DMS153 treated with DMSO at 0.1 percent for 48 hours (cell line): ENCODE measurements at regions not wholly inside any gene's neighbourhood (a gene's known extent, or its start where the extent isn't known, plus 50 kb on each side); places are given as distances from the start of the nearest gene placed in this dataset.

Experiments
- DNase-seq: peaks from one replicate; lab custom pipeline; 2025; ENCODE audit not compliant: unreplicated experiment; lab: John Stamatoyannopoulos, UW

- no peak for DNase-seq
Observed at GRCh38 chrX:40325161-40325560, 227.4 kb upstream of the BCOR start.

- no peak for DNase-seq
Observed at GRCh38 chrX:40323977-40324376, 226.2 kb upstream of the BCOR start.

DNA sequence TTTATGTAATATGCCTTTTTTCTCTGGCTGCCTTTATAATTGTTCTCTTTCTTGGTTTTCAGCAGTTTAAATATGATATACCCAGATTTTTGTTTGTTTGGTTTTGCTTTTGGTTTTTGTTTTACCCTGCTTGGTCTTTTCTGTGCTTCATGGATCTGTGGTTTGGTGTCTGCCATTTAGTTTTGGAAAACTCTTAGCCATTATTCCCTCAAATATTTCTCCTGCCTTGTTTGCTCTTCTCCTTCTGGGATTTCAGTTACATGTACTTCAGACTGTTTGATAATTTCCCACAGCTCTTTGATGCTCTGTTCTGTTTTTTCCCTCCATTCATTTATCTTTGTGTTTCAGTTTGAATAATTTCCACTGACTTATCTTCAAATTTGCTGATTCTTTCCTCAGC lies 223.1 kb upstream of the BCOR start:
- DNase-seq, result no peak

DNA sequence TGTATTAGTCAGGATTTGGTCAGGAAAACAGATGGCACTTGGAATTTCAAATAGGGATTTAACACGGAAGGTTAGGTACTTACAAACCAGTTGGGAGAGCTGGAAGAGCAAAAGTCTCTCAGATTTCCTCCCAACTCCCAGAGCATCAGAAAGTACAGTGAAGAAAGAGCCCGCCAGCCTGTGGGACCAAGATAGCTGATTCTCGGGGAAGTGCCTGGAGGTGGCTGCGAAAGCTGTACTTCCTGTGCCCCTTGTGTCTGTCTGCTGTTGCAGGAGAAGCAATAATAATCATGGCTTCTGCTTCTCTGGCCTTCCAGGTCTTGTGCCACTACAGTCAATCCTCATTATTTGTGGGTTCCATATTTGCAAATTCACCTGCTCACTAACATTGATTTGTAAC lies 221.0 kb upstream of the BCOR start:
- DNase-seq, result no peak

- DNase-seq, result no peak
Observed at GRCh38 chrX:40318076-40318475, 220.3 kb upstream of the BCOR start.

- DNase-seq, result no peak
Observed at GRCh38 chrX:40316502-40316901, 218.7 kb upstream of the BCOR start.

GRCh38 chrX:40314070-40314469 lies 216.3 kb upstream of the BCOR start:
- DNase-seq, result no peak

DNA sequence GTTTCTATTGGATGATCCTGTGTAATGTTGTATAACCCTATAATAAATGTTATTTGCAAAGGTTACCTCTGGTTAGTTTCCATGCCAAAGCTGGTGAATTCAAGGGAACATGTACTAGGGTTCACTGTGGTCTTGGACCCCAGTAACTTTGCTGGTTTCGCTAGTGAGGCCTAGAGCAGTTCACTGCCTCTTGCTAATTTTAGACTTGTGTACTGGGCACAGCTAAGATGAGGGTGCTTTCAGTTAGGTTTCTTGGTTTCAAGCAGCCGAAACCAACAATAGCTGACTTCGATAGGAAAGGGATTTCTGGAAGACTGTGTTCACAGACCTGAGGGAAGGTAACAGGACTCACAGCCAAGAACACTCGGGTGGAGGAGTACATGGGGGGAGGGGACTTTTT lies 215.5 kb upstream of the BCOR start:
- no peak for DNase-seq

GRCh38 chrX:40310447-40310846 lies 212.7 kb upstream of the BCOR start:
- no peak for DNase-seq

DNA sequence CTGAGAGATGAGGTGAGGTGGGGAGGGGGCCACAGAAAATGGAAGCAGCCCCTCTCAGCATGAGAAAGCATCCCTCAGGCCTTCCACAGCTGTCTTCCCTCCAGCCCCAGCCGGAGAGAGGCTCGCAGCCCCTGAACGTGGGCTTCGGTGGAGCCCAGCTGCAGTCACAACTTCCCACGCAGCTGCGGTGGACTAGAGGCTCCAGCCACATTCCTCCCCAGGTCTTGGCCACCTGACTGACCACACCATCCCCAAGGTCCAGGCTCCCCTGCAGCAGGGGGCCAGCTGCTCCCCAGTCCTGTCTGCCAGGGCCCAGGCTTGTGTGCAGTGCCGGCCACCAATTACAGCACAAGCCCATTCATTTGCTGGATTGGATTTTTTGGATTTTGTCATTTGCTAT lies 212.3 kb upstream of the BCOR start:
- no peak for DNase-seq

- no peak for DNase-seq
Observed at GRCh38 chrX:40307871-40308270, 210.1 kb upstream of the BCOR start.

- no peak for DNase-seq
Observed at GRCh38 chrX:40304115-40304514, 206.4 kb upstream of the BCOR start.

DNA sequence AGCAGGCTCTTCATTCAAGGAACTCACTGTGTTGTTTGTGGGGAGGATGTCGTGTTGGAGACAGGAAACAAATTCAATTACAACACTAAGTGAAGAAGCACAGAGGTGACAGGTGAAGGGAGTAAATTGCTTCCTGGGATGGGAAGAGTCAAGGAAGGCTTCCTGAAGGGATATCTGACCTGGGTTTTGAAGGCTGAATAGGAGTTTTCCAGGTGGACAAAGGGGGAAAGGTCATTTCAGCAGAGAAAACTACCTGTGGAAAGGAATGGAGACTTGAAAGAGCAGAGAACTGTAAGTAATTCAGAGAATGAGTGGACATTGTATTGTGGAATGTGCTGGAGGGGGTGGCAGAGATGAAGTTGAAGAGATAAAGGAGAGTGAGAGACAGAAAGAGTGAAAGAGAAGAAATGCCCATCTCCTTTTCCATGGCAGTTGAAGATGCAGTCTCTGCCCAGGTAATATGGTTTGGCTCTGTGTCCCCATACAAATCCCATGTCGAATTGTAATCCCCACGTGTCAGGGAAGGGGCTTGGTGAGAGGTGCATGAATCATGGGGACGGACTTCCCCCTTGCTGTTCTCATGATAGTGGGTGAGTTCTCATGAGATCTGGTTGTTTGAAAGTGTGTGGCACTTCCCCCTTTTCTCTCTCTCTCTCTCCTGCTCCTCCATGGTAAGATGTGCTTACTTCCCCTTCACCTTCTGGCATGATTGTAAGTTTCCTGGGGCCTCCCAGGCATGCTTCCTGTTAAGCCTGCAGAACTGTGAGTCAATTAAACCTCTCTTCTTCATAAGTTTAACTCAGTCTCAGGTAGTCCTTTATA lies 205.7 kb upstream of the BCOR start:
- DNase-seq, result no peak

- DNase-seq, result no peak
Observed at GRCh38 chrX:40300286-40300890, 202.6 kb upstream of the BCOR start.

GRCh38 chrX:40299641-40300046 lies 201.9 kb upstream of the BCOR start:
- DNase-seq, result no peak

DNA sequence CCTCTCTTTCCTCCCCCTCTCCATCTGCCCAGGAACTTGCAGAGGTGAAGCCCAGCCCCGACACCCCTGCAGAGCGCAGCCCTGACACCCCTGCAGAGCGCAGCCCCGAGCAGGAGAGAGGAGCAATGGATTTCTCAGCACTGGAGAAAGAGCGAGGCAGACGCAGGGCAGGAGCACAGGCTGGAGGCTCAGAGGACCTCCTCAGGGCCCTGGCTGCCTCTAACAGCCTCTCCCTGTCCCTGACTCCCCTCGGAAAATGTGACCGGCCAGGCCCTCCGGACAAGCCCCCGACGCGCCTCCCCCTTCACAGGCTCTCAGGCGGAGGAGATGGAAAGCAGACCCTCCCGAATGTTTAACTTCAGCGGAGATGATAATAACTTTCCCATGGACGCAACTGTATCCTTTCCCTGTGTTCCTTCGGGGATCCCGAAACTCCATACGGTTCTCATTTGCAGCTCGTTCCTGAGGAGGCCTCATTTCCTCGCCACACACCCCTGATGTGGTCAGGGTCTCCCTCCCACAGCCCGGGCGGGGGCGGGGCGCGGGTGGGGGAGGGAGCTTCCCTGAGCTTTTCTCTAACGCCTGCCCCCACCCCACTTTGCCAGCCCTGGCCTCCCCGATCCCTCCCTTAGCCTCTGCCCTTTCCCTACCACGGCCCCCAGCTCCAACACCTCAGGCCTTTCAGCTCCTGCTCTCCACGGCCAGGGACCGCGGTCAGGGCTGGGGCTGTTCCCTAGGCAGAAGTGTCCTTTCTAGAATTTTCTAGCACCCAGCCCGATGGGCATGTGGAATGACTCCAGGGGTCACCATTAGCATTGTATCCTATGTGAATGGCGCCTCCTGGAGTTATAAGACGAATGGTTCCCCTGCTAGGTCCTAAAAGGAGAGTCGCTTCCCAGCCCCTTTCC lies 201.1 kb upstream of the BCOR start:
- DNase-seq, result no peak

DNA sequence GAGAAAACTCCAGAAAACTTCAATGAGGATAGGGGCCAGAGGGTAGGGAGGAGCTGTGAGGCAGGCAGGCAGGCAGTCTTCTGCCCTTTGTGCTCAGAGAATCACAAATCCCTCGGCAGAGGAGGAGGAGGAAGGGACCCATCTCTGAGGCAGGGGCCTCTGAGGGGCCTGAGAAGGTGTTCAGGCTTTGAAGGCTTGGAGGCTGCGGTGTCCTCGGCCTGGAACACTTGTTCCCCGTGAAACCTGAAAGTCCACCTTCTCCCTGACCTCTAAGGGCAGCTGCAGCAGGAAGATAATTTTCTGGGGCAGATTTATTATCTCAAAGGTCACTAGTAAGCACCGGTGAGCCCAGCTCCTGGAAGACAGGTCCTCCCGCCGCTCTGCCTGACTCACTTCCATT lies 200.3 kb upstream of the BCOR start:
- no peak for DNase-seq

- no peak for DNase-seq
Observed at GRCh38 chrX:40291553-40291952, 193.8 kb upstream of the BCOR start.

DNA sequence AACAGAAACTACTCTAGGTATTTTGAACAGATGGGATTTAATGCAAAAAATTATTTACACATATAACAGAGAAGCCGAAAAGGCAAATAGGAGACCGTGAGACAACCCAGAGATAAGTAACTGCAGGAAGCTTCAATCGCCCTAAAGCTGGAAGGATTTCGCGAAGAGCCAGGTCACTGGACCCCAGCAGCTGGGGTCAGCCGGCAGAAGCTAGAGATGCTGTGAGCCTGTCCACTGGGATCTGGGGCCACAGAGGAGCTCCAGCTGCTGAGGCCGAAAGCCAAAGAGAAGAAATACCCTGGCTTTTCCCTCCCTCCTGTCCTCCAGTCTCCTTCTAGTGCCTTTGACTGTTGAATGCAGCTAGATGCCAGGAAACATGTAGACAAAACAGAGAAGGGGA lies 192.8 kb upstream of the BCOR start:
- no peak for DNase-seq

DNA sequence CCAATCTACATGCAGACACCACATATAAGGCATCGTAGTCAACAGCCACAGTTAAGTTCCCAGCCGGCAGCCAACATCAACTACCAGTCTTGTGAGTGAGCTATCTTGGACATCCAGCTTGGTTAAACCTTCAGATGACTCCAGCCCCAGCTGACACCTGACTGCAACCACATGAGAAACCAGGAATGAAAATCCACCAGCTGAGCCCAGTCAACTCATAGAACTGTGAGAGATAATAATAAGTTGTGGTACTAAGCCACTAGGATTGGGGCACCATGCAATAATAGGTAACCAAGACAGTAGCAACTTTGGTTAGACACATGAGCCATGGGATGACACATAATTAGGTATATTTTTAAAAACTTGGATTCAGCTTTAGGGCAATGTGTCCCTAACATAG lies 188.1 kb upstream of the BCOR start:
- DNase-seq, result no peak

DNA sequence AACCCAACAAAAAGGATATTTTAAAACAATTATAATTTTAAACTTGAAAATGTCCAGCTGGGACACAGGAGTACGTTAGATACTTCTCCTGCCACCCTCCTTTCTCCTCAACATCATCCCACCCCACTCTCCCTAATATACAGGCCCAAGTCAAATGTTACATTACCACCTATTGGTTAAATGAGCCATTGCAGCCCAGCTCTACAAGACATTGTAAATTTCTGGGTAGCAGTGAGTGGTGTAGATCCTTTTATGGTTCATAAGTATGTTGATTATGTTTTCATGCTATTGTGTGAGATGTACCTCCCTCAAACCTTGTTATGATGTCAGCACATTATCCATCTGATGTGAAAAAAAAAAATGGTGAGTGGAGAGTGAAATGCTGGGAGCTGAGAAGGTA lies 187.1 kb upstream of the BCOR start:
- DNase-seq, result no peak

GRCh38 chrX:40283981-40284380 lies 186.2 kb upstream of the BCOR start:
- DNase-seq, result no peak
